ENCODE measurements at regions not wholly inside any gene's neighbourhood (a gene's known extent, or its start where the extent isn't known, plus 50 kb on each side); places are given as distances from the start of the nearest gene placed in this dataset.
"Not testable (repeated sequence)": the region's sequence is repeated elsewhere in the genome, so short reads cannot be mapped to it uniquely, and the experiment has no call there.

DNA sequence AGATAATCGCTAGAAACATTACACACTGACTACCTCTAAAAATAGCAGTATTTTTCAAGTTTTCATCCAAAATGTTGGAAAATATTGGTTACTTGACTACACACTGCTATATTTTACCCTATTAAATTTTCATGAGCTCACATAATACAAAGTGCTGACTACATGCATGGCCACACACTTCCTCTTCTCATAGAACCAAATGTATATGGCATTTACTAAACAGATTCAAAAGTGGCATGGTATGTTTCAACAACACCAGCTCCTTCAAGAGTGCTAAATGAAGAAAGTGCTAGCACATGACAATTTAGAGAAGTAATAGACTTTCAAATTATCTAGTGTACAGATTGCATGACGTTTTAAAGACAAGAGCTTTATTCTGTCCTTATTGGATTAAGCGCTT, 780.4 kb upstream of the SLITRK6 start:
- DNase-seq (ENCODE audit: low spot score): no peak

GRCh38 chr13:86581706-86582105, 782.5 kb upstream of the SLITRK6 start:
- no peak for DNase-seq (ENCODE audit: low spot score)

GRCh38 chr13:86584301-86584700, 785.1 kb upstream of the SLITRK6 start:
- no peak for DNase-seq (ENCODE audit: low spot score)

DNA sequence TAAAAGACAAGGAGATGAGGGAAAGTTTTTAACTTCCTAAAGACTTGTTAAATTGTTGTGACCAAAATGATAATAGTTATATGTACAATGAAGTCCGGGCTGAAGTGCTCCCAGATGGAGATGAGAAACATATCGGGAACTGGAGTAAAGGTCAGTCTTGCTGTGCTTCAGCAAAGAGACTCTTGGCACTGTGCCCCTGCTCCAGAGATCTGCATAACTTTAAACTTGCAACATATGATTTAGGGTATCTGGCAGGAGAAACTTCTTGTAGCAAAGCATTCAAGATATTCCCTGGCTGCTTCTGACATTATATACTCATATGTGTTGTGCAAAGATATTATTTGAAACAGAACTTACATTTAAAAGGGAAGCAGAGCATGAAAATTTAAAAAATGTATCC, 786.6 kb upstream of the SLITRK6 start:
- no peak for DNase-seq (ENCODE audit: low spot score)

DNA sequence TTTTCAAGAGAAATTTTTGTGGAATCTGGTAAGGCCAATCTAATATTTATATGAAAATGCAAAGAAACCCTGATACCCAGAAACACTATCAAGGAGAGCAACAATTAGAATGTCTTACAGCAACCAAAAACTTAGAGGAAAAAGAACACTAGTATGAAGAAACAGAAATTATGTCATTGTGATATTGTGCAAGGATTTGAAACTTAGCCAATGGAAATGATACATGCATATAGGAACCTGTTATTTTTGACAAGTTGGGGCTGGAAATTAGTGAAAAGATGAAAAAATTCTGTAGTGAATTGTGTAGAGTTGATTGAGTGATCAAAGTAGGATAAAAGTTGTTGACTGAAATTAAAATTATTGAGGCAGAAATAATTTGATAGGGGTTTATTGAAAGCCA, 792.6 kb upstream of the SLITRK6 start:
- DNase-seq (ENCODE audit: low spot score): no peak

GRCh38 chr13:86601351-86601750, 802.1 kb upstream of the SLITRK6 start:
- DNase-seq (ENCODE audit: low spot score): no peak

- DNase-seq (ENCODE audit: low spot score): no peak
Measured at GRCh38 chr13:86606264-86606663, 807.0 kb upstream of the SLITRK6 start.

GRCh38 chr13:86608701-86609100, 809.5 kb upstream of the SLITRK6 start:
- DNase-seq (ENCODE audit: low spot score): no peak

- DNase-seq (ENCODE audit: low spot score): no peak
Measured at GRCh38 chr13:86633346-86633745, 834.1 kb upstream of the SLITRK6 start.

GRCh38 chr13:86651171-86651570, 852.0 kb upstream of the SLITRK6 start:
- DNase-seq (ENCODE audit: low spot score): not testable (repeated sequence)

DNA sequence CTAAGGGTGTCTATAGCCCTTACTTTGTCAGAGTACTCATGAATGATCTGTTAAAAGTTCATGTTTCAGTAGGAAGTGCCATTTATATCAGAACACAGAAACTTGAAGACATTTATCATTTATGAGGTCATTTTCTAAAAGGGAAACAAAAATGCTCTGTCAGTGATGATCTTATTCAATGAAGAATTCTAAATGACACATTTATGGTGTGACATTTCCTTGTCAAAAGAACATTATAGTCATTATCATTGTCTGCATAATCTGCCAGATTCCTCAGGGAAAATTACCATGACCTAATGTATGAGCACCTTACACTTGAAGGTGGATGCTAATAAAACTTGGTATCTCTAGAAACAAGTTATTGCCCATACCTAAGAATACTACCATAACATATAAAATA, 853.8 kb upstream of the SLITRK6 start:
- DNase-seq (ENCODE audit: low spot score): no peak

- DNase-seq (ENCODE audit: low spot score): no peak
Measured at GRCh38 chr13:86655561-86655960, 856.3 kb upstream of the SLITRK6 start.

DNA sequence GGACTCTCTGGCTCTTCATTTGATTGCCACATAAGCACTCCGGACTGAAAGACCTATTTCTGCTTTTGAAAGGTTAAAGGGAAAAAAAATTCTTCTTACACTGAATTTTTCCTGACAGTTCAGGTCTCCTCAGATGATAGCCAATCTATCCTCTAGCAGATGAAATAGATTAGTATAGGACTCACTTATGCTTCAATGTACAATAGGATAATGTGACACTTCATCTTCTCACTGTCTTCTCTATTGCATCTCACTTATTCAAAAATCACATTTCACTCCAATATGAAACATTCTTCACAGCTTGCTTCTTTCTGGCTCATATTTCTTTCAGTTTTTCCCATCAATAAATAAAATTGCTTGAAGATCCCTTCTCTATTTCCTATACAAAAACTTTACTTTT, 860.9 kb upstream of the SLITRK6 start:
- DNase-seq (ENCODE audit: low spot score): no peak

- no peak for DNase-seq (ENCODE audit: low spot score)
Measured at GRCh38 chr13:86665842-86666241, 866.6 kb upstream of the SLITRK6 start.

- no peak for DNase-seq (ENCODE audit: low spot score)
Measured at GRCh38 chr13:86673931-86674431, 874.8 kb upstream of the SLITRK6 start.

- no peak for DNase-seq (ENCODE audit: low spot score)
Measured at GRCh38 chr13:86681223-86681622, 882.0 kb upstream of the SLITRK6 start.

DNA sequence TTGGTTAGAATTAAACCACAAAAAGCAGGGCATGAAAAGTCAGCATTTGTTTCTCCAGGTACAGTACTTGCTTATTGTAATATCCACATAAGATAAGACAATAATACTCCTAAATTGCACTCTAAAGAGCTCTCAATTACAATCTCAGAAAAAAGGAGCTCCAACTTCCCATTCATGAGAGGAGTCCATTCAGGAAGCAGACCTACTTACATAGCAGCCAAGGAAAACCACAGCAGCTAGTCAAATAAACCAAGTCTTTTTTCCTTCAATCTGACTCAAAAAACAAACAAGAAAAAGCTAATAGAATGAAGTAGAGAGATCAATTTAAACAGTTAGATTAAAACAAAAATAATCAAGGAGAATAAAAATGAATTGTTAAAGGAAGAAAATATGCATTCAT, 885.2 kb upstream of the SLITRK6 start:
- DNase-seq (ENCODE audit: low spot score): no peak

DNA sequence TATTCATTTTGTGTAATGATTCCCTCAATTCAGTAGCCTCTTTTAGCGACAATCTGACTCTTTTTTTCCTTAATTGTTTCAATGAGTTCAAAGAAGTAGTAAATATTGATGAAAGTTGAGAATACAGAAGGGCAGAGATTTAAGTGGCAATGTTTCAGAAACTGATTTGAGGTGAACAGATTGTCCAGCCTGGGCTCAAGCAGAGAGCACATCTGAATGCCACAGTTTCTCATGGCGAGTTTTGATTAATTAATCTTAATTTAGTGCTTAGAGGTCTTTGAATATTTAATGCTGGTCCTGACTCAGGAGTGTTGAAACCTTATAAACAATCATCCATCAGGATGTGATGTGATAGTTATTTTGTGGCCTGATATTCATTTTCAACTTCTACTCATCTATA, 890.7 kb upstream of the SLITRK6 start:
- DNase-seq (ENCODE audit: low spot score): no peak

DNA sequence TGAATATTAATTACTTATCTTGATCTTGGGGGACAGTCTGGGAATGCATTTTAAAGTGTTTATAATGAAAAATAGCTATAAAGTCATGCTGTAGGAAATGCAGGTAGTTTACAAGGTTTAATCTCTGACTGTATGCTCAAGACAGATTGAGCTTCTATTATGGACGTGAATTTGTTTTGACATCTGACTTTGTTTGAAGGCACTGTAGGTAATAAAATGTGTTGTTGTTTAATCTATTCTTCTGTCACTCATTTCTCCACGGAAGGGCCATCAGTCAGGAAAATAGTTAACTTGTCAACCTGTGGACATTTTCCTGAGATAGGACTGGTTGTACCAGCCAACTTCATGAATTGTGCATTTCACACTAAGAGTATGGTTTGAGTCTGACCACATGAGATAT, 893.1 kb upstream of the SLITRK6 start:
- no peak for DNase-seq (ENCODE audit: low spot score)

DNA sequence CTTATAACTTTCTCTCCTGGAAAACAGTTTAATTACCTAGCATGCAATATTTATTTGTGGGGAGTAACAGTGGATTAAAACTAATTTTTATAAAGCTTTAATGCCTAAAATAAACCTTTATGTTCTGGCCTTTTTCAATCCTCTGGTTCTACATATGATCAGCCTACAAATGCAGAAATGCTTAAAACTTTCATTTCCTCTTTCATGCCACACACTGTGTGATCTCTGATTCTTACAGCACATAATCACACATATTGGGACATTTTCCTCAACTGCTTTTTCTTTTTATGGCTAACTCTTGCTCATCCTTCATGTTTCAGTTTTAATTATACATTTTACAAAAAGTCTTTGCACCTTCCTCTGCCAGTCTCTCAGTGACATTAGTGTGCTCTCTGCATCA, 910.8 kb upstream of the SLITRK6 start:
- DNase-seq (ENCODE audit: low spot score): no peak

DNA sequence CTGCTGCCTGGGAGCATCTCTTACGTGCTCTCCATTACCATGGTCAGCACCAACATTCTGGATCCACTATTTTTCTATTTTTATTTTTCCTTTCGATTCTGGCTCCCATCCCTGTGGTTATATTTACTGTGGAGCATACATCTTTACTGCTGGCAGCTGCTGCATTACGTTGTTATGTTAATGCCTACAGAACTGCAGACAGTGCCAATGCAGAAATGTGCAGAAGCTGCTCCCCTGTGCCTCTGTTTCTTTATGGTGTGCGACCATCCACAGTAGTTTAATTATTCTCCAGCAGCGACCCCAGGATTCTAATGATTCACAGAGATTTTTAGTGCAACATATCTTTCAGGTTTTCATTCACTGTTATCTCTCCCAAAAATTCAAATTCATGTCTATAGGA, 911.7 kb upstream of the SLITRK6 start:
- no peak for DNase-seq (ENCODE audit: low spot score)

DNA sequence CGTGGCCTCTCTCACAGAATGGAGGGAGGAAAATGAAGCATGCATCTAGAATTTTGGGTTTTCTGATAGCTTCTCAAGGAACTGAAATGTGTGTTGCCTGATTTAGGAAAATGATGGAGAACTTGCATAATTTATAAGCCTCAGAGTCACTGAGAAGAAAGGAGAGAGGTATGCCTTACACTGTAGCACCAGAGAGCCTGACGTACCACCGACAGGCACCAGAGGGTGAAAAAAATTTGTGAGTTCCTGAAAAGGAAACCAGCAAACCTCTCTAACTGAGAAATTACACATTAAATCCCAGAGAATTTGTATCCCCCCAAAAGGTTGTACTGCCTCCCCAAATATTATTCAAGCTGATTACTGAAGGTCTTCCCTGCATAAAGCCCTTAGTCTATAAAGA, 915.3 kb upstream of the SLITRK6 start:
- no peak for DNase-seq (ENCODE audit: low spot score)

GRCh38 chr13:86725105-86725504, 925.9 kb upstream of the SLITRK6 start:
- no peak for DNase-seq (ENCODE audit: low spot score)

DNA sequence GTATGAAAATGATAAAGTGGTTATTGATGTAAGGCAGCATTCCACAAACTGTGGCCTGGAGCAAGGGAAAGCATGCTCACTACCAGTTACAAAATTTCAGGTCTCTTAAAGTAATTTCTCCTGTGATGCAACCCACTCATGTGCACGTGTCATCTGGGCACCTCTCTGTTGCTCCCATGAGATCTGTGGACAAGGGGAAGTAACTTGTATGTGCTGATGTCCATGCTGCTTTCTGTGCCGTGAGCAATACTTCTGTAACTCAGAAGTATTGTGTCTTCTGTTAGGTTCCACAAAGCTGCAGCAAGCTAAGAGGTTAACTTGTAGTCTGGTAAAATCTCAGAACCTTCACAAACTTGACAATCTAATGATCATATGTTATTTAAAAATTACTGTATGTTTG, 930.0 kb upstream of the SLITRK6 start:
- DNase-seq (ENCODE audit: low spot score): no peak

GRCh38 chr13:86731987-86732386, 932.8 kb upstream of the SLITRK6 start:
- DNase-seq (ENCODE audit: low spot score): no peak

Data from LoVo (cell line).